ENCODE measurements at regions not wholly inside any gene's neighbourhood (a gene's known extent, or its start where the extent isn't known, plus 50 kb on each side); places are given as distances from the start of the nearest gene placed in this dataset.

- DNase-seq (ENCODE audit: low read depth) (no peak), FAIRE-seq (no peak)
- no peak overlapping the region for H3K4me3 ChIP-seq (ENCODE audit: low read depth, low read length)
- no peaks in the 10 kb centered on the region for H3K27me3 ChIP-seq (ENCODE audit: control insufficient read depth, insufficient read depth, low read length)
- TF ChIP-seq CTCF (IDR thresholded peaks at IDR 0.05; ENCODE audit: insufficient read depth, low read length, severe bottlenecking): no peak
- H3K36me3 ChIP-seq (ENCODE audit: control insufficient read depth, insufficient read depth, low read length): no peaks in the 10 kb centered on the region
These were observed 165.9 kb upstream of the CENPE start for GRCh38 chr4:103364083-103364482.

GRCh38 chr4:103361926-103362325 lies 163.8 kb upstream of the CENPE start:
- FAIRE-seq (no peak), DNase-seq (ENCODE audit: low read depth) (no peak)
- TF ChIP-seq CTCF (IDR thresholded peaks at IDR 0.05; ENCODE audit: insufficient read depth, low read length, severe bottlenecking): no peak
- no peaks in the 10 kb centered on the region for H3K36me3 ChIP-seq (ENCODE audit: control insufficient read depth, insufficient read depth, low read length)
- H3K27me3 ChIP-seq (ENCODE audit: control insufficient read depth, insufficient read depth, low read length): no peaks in the 10 kb centered on the region
- H3K4me3 ChIP-seq (ENCODE audit: low read depth, low read length): no peak overlapping the region

GRCh38 chr4:103359900-103360299 lies 161.8 kb upstream of the CENPE start:
- no peak for TF ChIP-seq CTCF (IDR thresholded peaks at IDR 0.05; ENCODE audit: insufficient read depth, low read length, severe bottlenecking)
- Histone ChIP-seq H3K27me3 (ENCODE audit: control insufficient read depth, insufficient read depth, low read length) (no peaks in the 10 kb centered on the region), H3K36me3 (ENCODE audit: control insufficient read depth, insufficient read depth, low read length) (no peaks in the 10 kb centered on the region), H3K4me3 (ENCODE audit: low read depth, low read length) (no peak overlapping the region)
- FAIRE-seq (no peak), DNase-seq (ENCODE audit: low read depth) (no peak)

- H3K4me3 ChIP-seq (ENCODE audit: low read depth, low read length): no peak overlapping the region
- DNase-seq (ENCODE audit: low read depth) (no peak), FAIRE-seq (no peak)
- no peak for TF ChIP-seq CTCF (IDR thresholded peaks at IDR 0.05; ENCODE audit: insufficient read depth, low read length, severe bottlenecking)
- H3K36me3 ChIP-seq (ENCODE audit: control insufficient read depth, insufficient read depth, low read length): no peaks in the 10 kb centered on the region
- no peaks in the 10 kb centered on the region for H3K27me3 ChIP-seq (ENCODE audit: control insufficient read depth, insufficient read depth, low read length)
These were observed 155.9 kb upstream of the CENPE start for GRCh38 chr4:103354006-103354405.

GRCh38 chr4:103329642-103330041 lies 131.5 kb upstream of the CENPE start:
- no peaks in the 10 kb centered on the region for H3K27me3 ChIP-seq (ENCODE audit: control insufficient read depth, insufficient read depth, low read length)
- H3K4me3 ChIP-seq (ENCODE audit: low read depth, low read length): no peak overlapping the region
- DNase-seq (ENCODE audit: low read depth) (no peak), FAIRE-seq (no peak)
- no peak for TF ChIP-seq CTCF (IDR thresholded peaks at IDR 0.05; ENCODE audit: insufficient read depth, low read length, severe bottlenecking)
- no peaks in the 10 kb centered on the region for H3K36me3 ChIP-seq (ENCODE audit: control insufficient read depth, insufficient read depth, low read length)

- no peak for FAIRE-seq
- no peaks in the 10 kb centered on the region for H3K36me3 ChIP-seq (ENCODE audit: control insufficient read depth, insufficient read depth, low read length)
- TF ChIP-seq CTCF (IDR thresholded peaks at IDR 0.05; ENCODE audit: insufficient read depth, low read length, severe bottlenecking): no peak
- H3K4me3 ChIP-seq (ENCODE audit: low read depth, low read length): no peak overlapping the region
- DNase-seq (ENCODE audit: low read depth): no peak
- H3K27me3 ChIP-seq (ENCODE audit: control insufficient read depth, insufficient read depth, low read length): no peaks in the 10 kb centered on the region
These were observed 126.7 kb upstream of the CENPE start for GRCh38 chr4:103324811-103325210.
